Large intestine (tissue), 3 donors: ENCODE measurements at regions not wholly inside any gene's neighbourhood (a gene's known extent, or its start where the extent isn't known, plus 50 kb on each side); places are given as distances from the start of the nearest gene placed in this dataset.

Source experiments
- DNase-seq, 2 donors: peaks; one replicate each; pipeline versions ENCODE4 v3.0.0 to v3.0.0-alpha.2; 2013
- H3K27ac ChIP-seq: one replicate; pipeline ENCODE4 v1.5.1; 2013; ENCODE audit warnings: low read length
- H3K27me3 ChIP-seq: 2 replicates; pipeline ENCODE4 v1.6.1; 2013; ENCODE audit warnings: low read length; ENCODE audit not compliant: control insufficient read depth, insufficient read depth
- H3K36me3 ChIP-seq: 2 replicates; pipeline ENCODE4 v1.6.1; 2013; ENCODE audit warnings: low read length; ENCODE audit not compliant: control insufficient read depth, insufficient read depth
- H3K4me1 ChIP-seq: one replicate; pipeline ENCODE4 v1.6.1; 2013; ENCODE audit warnings: low read length; ENCODE audit not compliant: control insufficient read depth, insufficient read depth
- H3K4me3 ChIP-seq: one replicate; pipeline ENCODE4 v1.5.1; 2013; ENCODE audit warnings: low read length
- H3K9me3 ChIP-seq: one replicate; pipeline ENCODE4 v1.6.1; 2013; ENCODE audit warnings: mild to moderate bottlenecking, low read depth, low read length, moderate library complexity; ENCODE audit not compliant: control insufficient read depth
- WGBS: methylation state at CpG from one replicate; pipeline ENCODE4 v1.1.5; 2013; ENCODE audit warnings: low lambda C conversion rate; ENCODE audit not compliant: insufficient coverage; 5-methylcytosine and 5-hydroxymethylcytosine counted together

- Histone ChIP-seq H3K27ac (no peak overlapping the region), H3K27me3 (peaks cover 19% of the 10 kb centered on the region), H3K36me3 (no peaks in the 10 kb centered on the region), H3K4me3 (no peak overlapping the region), H3K4me1 (no peaks in the 10 kb centered on the region), H3K9me3 (no peaks in the 10 kb centered on the region)
- whole genome bisulfite sequencing = no CpG with 5 or more reads among the region's 10 CpGs
- DNase-seq = no peak
Measured at GRCh38 chr12:114226241-114226928, 179.6 kb downstream of the TBX5 start.

GRCh38 chr12:114221957-114222630 lies 183.8 kb downstream of the TBX5 start:
- H3K36me3 ChIP-seq = no peaks in the 10 kb centered on the region
- DNase-seq = no peak
- H3K4me3 ChIP-seq = no peak overlapping the region
- peaks cover 23% of the 10 kb centered on the region for H3K27me3 ChIP-seq
- H3K9me3 ChIP-seq = no peaks in the 10 kb centered on the region
- no peaks in the 10 kb centered on the region for H3K4me1 ChIP-seq
- no peak overlapping the region for H3K27ac ChIP-seq

DNA sequence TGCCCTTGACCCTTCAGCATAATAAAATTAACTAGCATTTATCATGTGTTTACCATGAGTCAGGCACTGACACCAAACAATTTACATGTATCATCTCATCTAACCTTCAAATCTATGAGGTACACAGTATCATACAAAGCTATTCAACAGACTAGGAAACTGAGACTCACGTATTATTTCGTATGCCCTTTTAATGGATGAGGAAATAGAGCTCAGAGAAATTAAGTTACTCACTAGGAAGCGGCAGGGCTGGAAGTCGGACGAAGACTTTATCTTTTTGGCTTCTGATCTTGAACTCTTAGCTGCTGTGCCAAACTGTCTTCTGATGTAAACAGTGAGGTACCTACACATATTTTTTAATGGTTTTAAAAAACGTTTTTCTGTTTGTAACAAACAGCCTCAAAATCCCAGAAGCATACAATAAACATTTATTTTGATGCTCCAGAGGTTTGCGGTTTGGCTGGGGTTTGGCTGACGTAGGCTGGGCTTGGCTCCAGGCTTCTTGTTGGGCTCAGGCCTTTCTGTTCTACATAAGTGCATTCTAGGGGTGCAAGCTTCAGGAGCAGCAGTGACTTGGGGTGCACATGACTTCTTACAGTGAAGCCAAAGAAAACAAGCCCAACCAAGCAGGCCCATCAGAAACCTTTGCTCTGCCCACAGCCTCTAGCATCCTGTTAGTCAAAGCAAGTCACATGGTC lies 184.7 kb downstream of the TBX5 start:
- WGBS = 48% methylated on average over 5 of the region's 8 CpGs
- H3K4me3 ChIP-seq = no peak overlapping the region
- no peaks in the 10 kb centered on the region for H3K4me1 ChIP-seq
- no peaks in the 10 kb centered on the region for H3K9me3 ChIP-seq
- DNase-seq = peak in 1 of 2 donors; percentile 3
- H3K36me3 ChIP-seq = no peaks in the 10 kb centered on the region
- no peak overlapping the region for H3K27ac ChIP-seq
- H3K27me3 ChIP-seq = peaks cover 22% of the 10 kb centered on the region

DNA sequence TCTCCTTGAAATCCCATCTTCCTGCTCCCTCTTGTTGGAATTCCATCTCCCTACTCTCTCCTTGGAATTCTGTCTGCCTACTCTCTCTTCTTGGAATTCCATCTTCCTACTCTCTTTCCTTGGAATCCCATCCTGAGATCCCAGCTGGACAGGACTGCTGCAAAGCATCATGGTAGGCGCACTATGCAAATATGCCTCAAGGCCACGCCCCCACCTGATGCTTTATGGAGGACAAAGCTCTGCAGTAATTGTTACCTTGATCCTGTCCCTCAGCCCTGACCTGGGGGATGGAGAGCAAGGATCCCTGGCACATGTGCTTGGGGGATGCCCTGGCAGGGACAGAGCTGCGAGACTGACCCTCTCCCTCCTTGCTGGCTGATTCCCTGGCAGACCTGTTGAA lies 185.6 kb downstream of the TBX5 start:
- no peak overlapping the region for H3K27ac ChIP-seq
- H3K4me3 ChIP-seq = no peak overlapping the region
- H3K9me3 ChIP-seq = no peaks in the 10 kb centered on the region
- H3K36me3 ChIP-seq = no peaks in the 10 kb centered on the region
- no peak for DNase-seq
- H3K27me3 ChIP-seq = peaks cover 17% of the 10 kb centered on the region
- WGBS = no CpG with 5 or more reads among the region's 3 CpGs
- H3K4me1 ChIP-seq = no peaks in the 10 kb centered on the region

DNA sequence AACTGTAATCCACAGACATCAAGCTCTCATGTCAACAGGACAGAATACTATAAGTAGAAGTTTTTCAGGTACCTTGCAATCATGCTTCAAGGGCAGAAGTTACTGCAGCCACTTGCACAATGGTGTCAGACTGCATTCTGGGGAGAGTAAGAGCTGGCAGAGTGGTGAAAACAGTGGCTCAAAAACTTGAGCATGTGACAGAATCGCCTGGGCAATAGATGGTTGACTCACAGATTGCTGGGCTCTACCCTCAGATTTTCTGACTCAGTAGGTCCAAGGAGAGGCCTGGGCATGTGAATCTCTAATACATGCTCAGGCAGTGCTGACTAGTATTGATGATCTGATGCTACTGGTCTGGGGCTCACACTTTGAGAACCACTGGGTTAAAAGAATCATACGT lies 187.8 kb downstream of the TBX5 start:
- Histone ChIP-seq H3K36me3 (no peaks in the 10 kb centered on the region), H3K27me3 (peaks cover 17% of the 10 kb centered on the region), H3K4me1 (no peaks in the 10 kb centered on the region), H3K4me3 (no peak overlapping the region), H3K27ac (no peak overlapping the region), H3K9me3 (no peaks in the 10 kb centered on the region)
- no CpG with 5 or more reads among the region's 2 CpGs for WGBS
- DNase-seq = no peak

- H3K9me3 ChIP-seq = no peaks in the 10 kb centered on the region
- no peak for DNase-seq
- H3K27me3 ChIP-seq = peaks cover 16% of the 10 kb centered on the region
- H3K4me3 ChIP-seq = no peak overlapping the region
- H3K4me1 ChIP-seq = no peaks in the 10 kb centered on the region
- no peaks in the 10 kb centered on the region for H3K36me3 ChIP-seq
- no peak overlapping the region for H3K27ac ChIP-seq
- WGBS = 60% methylated on average over 1 of the region's 6 CpGs
Measured at GRCh38 chr12:114215746-114216145, 190.2 kb downstream of the TBX5 start.

DNA sequence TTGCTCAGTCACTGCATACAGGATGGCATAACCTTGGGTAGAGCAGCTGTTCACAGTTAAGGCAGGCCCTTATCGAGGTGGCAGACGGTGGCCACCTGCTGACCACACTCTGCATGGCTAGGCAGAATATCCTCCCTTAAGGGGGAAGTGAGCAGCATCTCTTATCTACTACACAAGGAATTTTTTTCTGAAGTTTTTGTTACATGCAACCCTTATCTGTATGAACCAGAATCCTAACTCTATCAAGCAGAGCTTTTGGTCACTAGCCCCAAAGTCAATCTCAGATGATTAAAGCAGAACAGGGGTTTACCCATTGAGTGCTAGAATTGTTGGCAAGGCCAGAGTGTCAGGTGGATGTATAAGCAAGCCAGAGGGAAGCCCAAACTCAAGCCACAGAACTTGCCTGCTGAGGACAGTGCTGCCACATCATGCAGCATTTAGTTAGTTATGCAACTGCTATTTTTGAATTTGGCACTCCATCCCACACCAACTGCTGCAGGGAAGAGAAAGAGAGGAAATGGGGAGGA lies 192.8 kb downstream of the TBX5 start:
- H3K27ac ChIP-seq = no peak overlapping the region
- H3K36me3 ChIP-seq = no peaks in the 10 kb centered on the region
- no peaks in the 10 kb centered on the region for H3K9me3 ChIP-seq
- WGBS = no CpG with 5 or more reads among the region's 2 CpGs
- H3K4me1 ChIP-seq = no peaks in the 10 kb centered on the region
- H3K4me3 ChIP-seq = no peak overlapping the region
- peaks cover 7% of the 10 kb centered on the region for H3K27me3 ChIP-seq
- peak in 1 of 2 donors; percentile 2 for DNase-seq

DNA sequence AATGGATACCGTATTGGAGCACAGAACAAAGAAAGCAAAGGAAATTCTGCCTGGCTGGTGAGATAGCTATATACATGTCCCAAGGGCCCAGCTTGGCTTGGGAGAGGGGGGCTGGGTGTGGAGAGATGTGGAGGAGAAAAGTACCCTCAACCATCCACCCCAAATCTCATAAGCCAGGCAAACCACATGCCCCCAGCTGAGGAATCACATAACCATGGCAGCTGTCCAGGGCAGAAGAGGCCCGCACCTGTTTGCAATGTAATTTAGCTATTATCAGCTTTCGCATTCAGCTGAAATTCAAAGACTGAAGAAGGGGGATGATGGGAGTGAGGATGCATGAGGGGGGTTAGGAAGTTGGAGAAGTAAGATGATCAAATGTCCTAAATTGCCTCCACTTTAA lies 196.1 kb downstream of the TBX5 start:
- DNase-seq = no peak
- no peaks in the 10 kb centered on the region for H3K36me3 ChIP-seq
- no peaks in the 10 kb centered on the region for H3K4me1 ChIP-seq
- H3K27ac ChIP-seq = no peak overlapping the region
- 100% methylated on average over 1 of the region's 3 CpGs for WGBS
- no peak overlapping the region for H3K4me3 ChIP-seq
- no peaks in the 10 kb centered on the region for H3K9me3 ChIP-seq
- H3K27me3 ChIP-seq = peaks cover 2% of the 10 kb centered on the region

- H3K9me3 ChIP-seq = no peaks in the 10 kb centered on the region
- no peak overlapping the region for H3K27ac ChIP-seq
- no peak for DNase-seq
- no peak overlapping the region for H3K4me3 ChIP-seq
- peaks cover 8% of the 10 kb centered on the region for H3K27me3 ChIP-seq
- H3K4me1 ChIP-seq = no peaks in the 10 kb centered on the region
- no peaks in the 10 kb centered on the region for H3K36me3 ChIP-seq
Measured at GRCh38 chr12:114206525-114206924, 199.4 kb downstream of the TBX5 start.

GRCh38 chr12:114201794-114202193 lies 204.2 kb downstream of the TBX5 start:
- Histone ChIP-seq H3K4me1 (no peaks in the 10 kb centered on the region), H3K27me3 (peaks cover 9% of the 10 kb centered on the region), H3K4me3 (no peak overlapping the region), H3K36me3 (no peaks in the 10 kb centered on the region), H3K9me3 (no peaks in the 10 kb centered on the region), H3K27ac (no peak overlapping the region)
- WGBS = no CpG with 5 or more reads among the region's 2 CpGs
- no peak for DNase-seq
